SK-N-SH treated with all-trans-retinoic acid at 6 μM for 48 hours (cell line): ENCODE measurements at regions not wholly inside any gene's neighbourhood (a gene's known extent, or its start where the extent isn't known, plus 50 kb on each side); places are given as distances from the start of the nearest gene placed in this dataset.

Experiments used
- CSDC2 ChIP-seq: fragments of 250-450 bp; sonication (Bioruptor Pico); IDR thresholded peaks from 2 replicates; pipeline ENCODE4 v1.5.0; 2020; ENCODE audit warnings: mild to moderate bottlenecking, moderate library complexity
- CSRNP3 ChIP-seq: fragments of 250-450 bp; sonication (Bioruptor Pico); IDR thresholded peaks from 2 replicates; pipeline ENCODE4 v1.5.1; 2021; ENCODE audit warnings: mild to moderate bottlenecking, moderate library complexity
- GLIS3 ChIP-seq: fragments of 250-450 bp; sonication (Bioruptor Pico); IDR thresholded peaks from 2 replicates; pipeline ENCODE4 v1.5.0; 2020; ENCODE audit warnings: mild to moderate bottlenecking, moderate library complexity
- PATZ1 ChIP-seq: fragments of 250-450 bp; sonication (Bioruptor Pico); IDR thresholded peaks from 2 replicates; pipeline ENCODE4 v1.8.0; 2020; ENCODE audit warnings: mild to moderate bottlenecking, moderate library complexity, borderline replicate concordance
- PPARA ChIP-seq: fragments of 250-450 bp; sonication (Bioruptor Pico); IDR thresholded peaks from 2 replicates; pipeline ENCODE4 v1.5.0; 2020; ENCODE audit warnings: mild to moderate bottlenecking, borderline replicate concordance
- SNAI2 ChIP-seq: fragments of 250-450 bp; sonication (Bioruptor Pico); IDR thresholded peaks from 2 replicates; pipeline ENCODE4 v1.5.0; 2020; ENCODE audit warnings: mild to moderate bottlenecking, moderate library complexity
- TCF4 ChIP-seq: fragments of 250-450 bp; sonication (Bioruptor Pico); IDR thresholded peaks from 2 replicates; pipeline ENCODE4 v1.8.0; 2021; ENCODE audit warnings: mild to moderate bottlenecking, moderate library complexity, borderline replicate concordance
- ZC3H10 ChIP-seq: fragments of 250-450 bp; sonication (Bioruptor Pico); IDR thresholded peaks from 2 replicates; pipeline ENCODE4 v1.5.1; 2021; ENCODE audit warnings: mild to moderate bottlenecking, moderate library complexity

- TF ChIP-seq TCF4 (no peak), CSRNP3 (CRISPR knock-in tag) (no peak), PPARA (CRISPR knock-in tag) (no peak), GLIS3 (no peak), PATZ1 (CRISPR knock-in tag) (no peak), ZC3H10 (CRISPR knock-in tag) (no peak), CSDC2 (CRISPR knock-in tag) (no peak), SNAI2 (CRISPR knock-in tag) (no peak)
Observed at GRCh38 chr5:17403695-17404490, 94.1 kb upstream of the TAF11L2 start.
